HG03378 (cell line): ENCODE measurements at regions not wholly inside any gene's neighbourhood (a gene's known extent, or its start where the extent isn't known, plus 50 kb on each side); places are given as distances from the start of the nearest gene placed in this dataset.

Source experiments
- ATAC-seq: cut with Tn5 transposase; IDR thresholded peaks from one replicate; pipeline ENCODE4 v1.9.1; 2021; ENCODE audit warnings: mild to moderate bottlenecking, moderate library complexity; ENCODE audit not compliant: unreplicated experiment

- ATAC-seq, result no peak
Measured at GRCh38 chr11:98842187-98842586, 178.6 kb upstream of the CNTN5 start.

GRCh38 chr11:98862169-98862568, 158.6 kb upstream of the CNTN5 start:
- no peak for ATAC-seq

- ATAC-seq, result no peak
Measured at GRCh38 chr11:98871690-98872089, 149.1 kb upstream of the CNTN5 start.

GRCh38 chr11:98874050-98874449, 146.7 kb upstream of the CNTN5 start:
- no peak for ATAC-seq

- no peak for ATAC-seq
Measured at GRCh38 chr11:98895936-98896335, 124.8 kb upstream of the CNTN5 start.

- no peak for ATAC-seq
Measured at GRCh38 chr11:98940913-98941312, 79.8 kb upstream of the CNTN5 start.

GRCh38 chr11:98944461-98944860, 76.3 kb upstream of the CNTN5 start:
- ATAC-seq, result no peak

- ATAC-seq, result no peak
Measured at GRCh38 chr11:98952107-98952506, 68.6 kb upstream of the CNTN5 start.

- ATAC-seq, result no peak
Measured at GRCh38 chr11:98955551-98955950, 65.2 kb upstream of the CNTN5 start.

- no peak for ATAC-seq
Measured at GRCh38 chr11:98964146-98964545, 56.6 kb upstream of the CNTN5 start.

- ATAC-seq, result no peak
Measured at GRCh38 chr11:98965358-98965757, 55.4 kb upstream of the CNTN5 start.

- ATAC-seq, result no peak
Measured at GRCh38 chr11:98965775-98966174, 55.0 kb upstream of the CNTN5 start.

- no peak for ATAC-seq
Measured at GRCh38 chr11:98967005-98967404, 53.7 kb upstream of the CNTN5 start.
